Liver (tissue), 8 donors: ENCODE measurements at regions not wholly inside any gene's neighbourhood (a gene's known extent, or its start where the extent isn't known, plus 50 kb on each side); places are given as distances from the start of the nearest gene placed in this dataset.

Experiments
- DNase-seq: peaks from one replicate; pipeline ENCODE4 v3.0.0-alpha.2; 2017; ENCODE audit warnings: low spot score
- H3K27ac ChIP-seq, 2 donors: one replicate each; pipeline ENCODE4 v1.7.0; 2013; ENCODE audit warnings: inconsistent platforms in 2 of 2, low read length in 2 of 2, control low read depth in 1 of 2, low read depth in 1 of 2, mild to moderate bottlenecking in 1 of 2
- H3K27me3 ChIP-seq, 4 donors: one replicate each; pipeline versions ENCODE4 v1.6.1 to v1.7.0; 2013; ENCODE audit warnings: low read length in 3 of 4, inconsistent platforms in 1 of 4, mild to moderate bottlenecking in 1 of 4, moderate library complexity in 1 of 4; ENCODE audit not compliant: control insufficient read depth in 4 of 4, insufficient read depth in 4 of 4
- H3K36me3 ChIP-seq, 4 donors: one replicate each; pipeline versions ENCODE4 v1.6.1 to v1.7.0; 2013; ENCODE audit warnings: low read length in 3 of 4, mild to moderate bottlenecking in 3 of 4, low read depth in 1 of 4, moderate library complexity in 1 of 4; ENCODE audit not compliant: control insufficient read depth in 4 of 4, insufficient read depth in 3 of 4
- H3K4me1 ChIP-seq, 4 donors: one replicate each; pipeline versions ENCODE4 v1.6.1 to v1.7.0; 2013; ENCODE audit warnings: low read length in 3 of 4, mild to moderate bottlenecking in 3 of 4, moderate library complexity in 1 of 4; ENCODE audit not compliant: control insufficient read depth in 4 of 4, insufficient read depth in 4 of 4
- H3K4me3 ChIP-seq, 3 donors: one replicate each; pipeline versions ENCODE4 v1.6.1 to v1.7.0; 2013; ENCODE audit warnings: low read length in 3 of 3, control low read depth in 1 of 3, low read depth in 1 of 3, mild to moderate bottlenecking in 1 of 3
- H3K9ac ChIP-seq, 2 donors: one replicate each; pipeline ENCODE4 v1.7.0; 2013; ENCODE audit warnings: low read length in 2 of 2, mild to moderate bottlenecking in 2 of 2, moderate library complexity in 2 of 2, control low read depth in 1 of 2, low read depth in 1 of 2
- H3K9me3 ChIP-seq, 4 donors: one replicate each; pipeline versions ENCODE4 v1.6.1 to v1.7.0; 2013; ENCODE audit warnings: low read length in 3 of 4; ENCODE audit not compliant: control insufficient read depth in 4 of 4
- ATF3 ChIP-seq: IDR thresholded peaks from 2 replicates; pipeline ENCODE4 v1.6.1; 2016; ENCODE audit warnings: antibody characterized with exemption
- CTCF ChIP-seq: fragments of 150-350 bp; IDR thresholded peaks from 2 replicates; pipeline ENCODE4 v1.5.1; 2017; ENCODE audit warnings: improper control_type of control experiment, low read depth, low read length; ENCODE audit not compliant: missing input control
- EGR1 ChIP-seq, 2 donors: IDR thresholded peaks; 2 replicates each; pipeline ENCODE4 v1.6.1; 2016 to 2018; ENCODE audit warnings: antibody characterized with exemption in 2 of 2, low read depth in 2 of 2
- FOXA2 ChIP-seq: IDR thresholded peaks from 2 replicates; pipeline ENCODE4 v1.6.1; 2016; ENCODE audit warnings: antibody characterized with exemption
- HNF4A ChIP-seq, 2 donors: conservative IDR thresholded peaks; 2 replicates each; pipeline ENCODE4 v1.6.1; 2016; ENCODE audit warnings: antibody characterized with exemption in 2 of 2, mild to moderate bottlenecking in 2 of 2
- HNF4G ChIP-seq: IDR thresholded peaks from 2 replicates; pipeline ENCODE4 v1.6.1; 2016; ENCODE audit warnings: antibody characterized with exemption
- JUND ChIP-seq, 2 donors: IDR thresholded peaks; 2 replicates each; pipeline ENCODE4 v1.6.1; 2016; ENCODE audit warnings: antibody characterized with exemption in 2 of 2
- MAX ChIP-seq: IDR thresholded peaks from 2 replicates; pipeline ENCODE4 v1.6.1; 2016; ENCODE audit warnings: antibody characterized with exemption
- NR2F2 ChIP-seq: IDR thresholded peaks from 2 replicates; pipeline ENCODE4 v1.6.1; 2016; ENCODE audit warnings: antibody characterized with exemption
- RAD21 ChIP-seq, 2 donors: IDR thresholded peaks; 2 replicates each; pipeline ENCODE4 v1.6.1; 2016; ENCODE audit warnings: antibody characterized with exemption in 2 of 2, mild to moderate bottlenecking in 2 of 2
- RXRA ChIP-seq, 2 donors: IDR thresholded peaks; 2 replicates each; pipeline ENCODE4 v1.6.1; 2017 to 2018; ENCODE audit warnings: antibody characterized with exemption in 2 of 2, mild to moderate bottlenecking in 1 of 2
- TAF1 ChIP-seq: conservative IDR thresholded peaks from 2 replicates; pipeline ENCODE4 v1.6.1; 2016; ENCODE audit warnings: antibody characterized with exemption, mild to moderate bottlenecking
- YY1 ChIP-seq: IDR thresholded peaks from 2 replicates; pipeline ENCODE4 v1.6.1; 2016; ENCODE audit warnings: antibody characterized with exemption, mild to moderate bottlenecking
- ZBTB33 ChIP-seq: IDR thresholded peaks from 2 replicates; pipeline ENCODE4 v1.6.1; 2016; ENCODE audit warnings: antibody characterized with exemption
- WGBS: extraction: QIAGEN DNeasy Blood & Tissue Kit; methylation state at CpG from one replicate; pipeline ENCODE4 v1.1.7; 2013; 5-methylcytosine and 5-hydroxymethylcytosine counted together
- donor health status: healthy.
- donor health status: healthy.
- donor health status: healthy.
- donor health status: healthy.
- donor health status: healthy.

- no peak for TF ChIP-seq CTCF
- no peak for TF ChIP-seq MAX
- TF ChIP-seq YY1: no peak
- no peak for TF ChIP-seq RAD21 (IDR thresholded peaks at IDR 0.05)
- TF ChIP-seq RXRA (IDR thresholded peaks at IDR 0.05): no peak
Measured at GRCh38 chr4:179536694-179537093, 2094.5 kb upstream of the AGA start (continued).

- no peaks in the 10 kb centered on the region for H3K9me3 ChIP-seq
- H3K9ac ChIP-seq: no peak overlapping the region
- H3K27ac ChIP-seq: no peak overlapping the region
- no peak for TF ChIP-seq HNF4A (conservative IDR thresholded peaks at IDR 0.05)
- TF ChIP-seq FOXA2: no peak
- no peaks in the 10 kb centered on the region for H3K36me3 ChIP-seq
- H3K4me3 ChIP-seq: no peak overlapping the region
- WGBS: 63% methylated on average over 3 of the region's 3 CpGs
- DNase-seq: no peak
- no peaks in the 10 kb centered on the region for H3K4me1 ChIP-seq
- no peaks in the 10 kb centered on the region for H3K27me3 ChIP-seq
Measured at GRCh38 chr4:179539641-179540040, 2097.4 kb upstream of the AGA start.

- WGBS: 72% methylated on average over 6 of the region's 6 CpGs
- H3K9me3 ChIP-seq: peaks cover 0 to 4% (median 0%) of the 10 kb centered on the region in 4 donors
- no peaks in the 10 kb centered on the region for H3K27me3 ChIP-seq
- H3K27ac ChIP-seq: no peak overlapping the region
- DNase-seq: no peak
- no peak overlapping the region for H3K4me3 ChIP-seq
- H3K36me3 ChIP-seq: no peaks in the 10 kb centered on the region
- no peaks in the 10 kb centered on the region for H3K4me1 ChIP-seq
- TF ChIP-seq MAX (no peak), TAF1 (no peak), ATF3 (no peak), RXRA (IDR thresholded peaks at IDR 0.05) (no peak), RAD21 (IDR thresholded peaks at IDR 0.05) (no peak), EGR1 (IDR thresholded peaks at IDR 0.05; ENCODE audit: low read depth in 2 of 2) (no peak), ZBTB33 (no peak), JUND (IDR thresholded peaks at IDR 0.05) (no peak)
- H3K9ac ChIP-seq: no peak overlapping the region
Measured at GRCh38 chr4:179543771-179544170, 2101.5 kb upstream of the AGA start.

GRCh38 chr4:179544496-179544895 is 2102.3 kb upstream of the AGA start:
- no peaks in the 10 kb centered on the region for H3K27me3 ChIP-seq
- H3K27ac ChIP-seq: no peak overlapping the region
- H3K36me3 ChIP-seq: no peaks in the 10 kb centered on the region
- DNase-seq: no peak
- TF ChIP-seq ZBTB33 (no peak), HNF4G (no peak), YY1 (no peak), NR2F2 (no peak), FOXA2 (no peak)
- H3K9me3 ChIP-seq: peaks cover 0 to 4% (median 0%) of the 10 kb centered on the region in 4 donors
- WGBS: 94% methylated on average over 1 of the region's 1 CpG
- no peaks in the 10 kb centered on the region for H3K4me1 ChIP-seq
- no peak overlapping the region for H3K9ac ChIP-seq
- H3K4me3 ChIP-seq: no peak overlapping the region
